H1 (cell line): ENCODE measurements at regions not wholly inside any gene's neighbourhood (a gene's known extent, or its start where the extent isn't known, plus 50 kb on each side); places are given as distances from the start of the nearest gene placed in this dataset.

Source experiments
- CTBP2 ChIP-seq: IDR thresholded peaks from 2 replicates; pipeline ENCODE4 v1.7.0; 2011; ENCODE audit warnings: borderline replicate concordance, mild to moderate bottlenecking, moderate library complexity, mixed read lengths, low read length; ENCODE audit not compliant: insufficient read depth, insufficient read length
- POLR2AphosphoS5 ChIP-seq: IDR thresholded peaks from 2 replicates; pipeline ENCODE4 v1.6.1; 2011; ENCODE audit warnings: low read depth, low read length

GRCh38 chr3:152578769-152579168 lies 256.2 kb upstream of the P2RY1 start (continued):
- TF ChIP-seq POLR2AphosphoS5 (no peak), CTBP2 (no peak)
